Left renal cortex interstitium (tissue), 4 donors: ENCODE measurements at regions not wholly inside any gene's neighbourhood (a gene's known extent, or its start where the extent isn't known, plus 50 kb on each side); places are given as distances from the start of the nearest gene placed in this dataset.
"Not testable (repeated sequence)": the region's sequence is repeated elsewhere in the genome, so short reads cannot be mapped to it uniquely, and the experiment has no call there.

Source experiments
- DNase-seq, 4 donors: peaks; one replicate each; pipeline ENCODE4 v3.0.0-alpha.2; 2013; ENCODE audit warnings: low read depth in 4 of 4, low spot score in 2 of 4, missing footprints in 1 of 4

GRCh38 chr4:162767083-162767482 lies 399.6 kb downstream of the NAF1 start:
- no peak for DNase-seq

GRCh38 chr4:162761965-162762364 lies 404.7 kb downstream of the NAF1 start:
- no peak for DNase-seq

- DNase-seq = not testable (repeated sequence)
Observed at GRCh38 chr4:162740228-162740627, 426.5 kb downstream of the NAF1 start.

GRCh38 chr4:162739596-162739995 lies 427.1 kb downstream of the NAF1 start:
- not testable (repeated sequence) for DNase-seq

- no peak for DNase-seq
Observed at GRCh38 chr4:162732876-162733275, 433.8 kb downstream of the NAF1 start.

- no peak for DNase-seq
Observed at GRCh38 chr4:162727766-162728165, 438.9 kb downstream of the NAF1 start.

- no peak for DNase-seq
Observed at GRCh38 chr4:162727232-162727631, 439.5 kb downstream of the NAF1 start.

- DNase-seq = no peak
Observed at GRCh38 chr4:162715401-162715800, 451.3 kb downstream of the NAF1 start.

- DNase-seq = no peak
Observed at GRCh38 chr4:162707962-162708361, 458.7 kb downstream of the NAF1 start.

- DNase-seq = no peak
Observed at GRCh38 chr4:162706632-162707031, 460.1 kb downstream of the NAF1 start.

GRCh38 chr4:162706051-162706450 lies 460.6 kb downstream of the NAF1 start:
- no peak for DNase-seq

- DNase-seq = no peak
Observed at GRCh38 chr4:162705130-162705803, 461.4 kb downstream of the NAF1 start.

GRCh38 chr4:162700815-162701361 lies 465.8 kb downstream of the NAF1 start:
- DNase-seq = no peak

- DNase-seq = no peak
Observed at GRCh38 chr4:162700358-162700757, 466.3 kb downstream of the NAF1 start.

GRCh38 chr4:162699629-162700028 lies 467.1 kb downstream of the NAF1 start:
- DNase-seq = no peak

GRCh38 chr4:162685410-162685809 lies 481.3 kb downstream of the NAF1 start:
- DNase-seq = no peak

GRCh38 chr4:162684998-162685397 lies 481.7 kb downstream of the NAF1 start:
- DNase-seq = no peak

GRCh38 chr4:162684371-162684700 lies 482.4 kb downstream of the NAF1 start:
- no peak for DNase-seq

- DNase-seq = no peak
Observed at GRCh38 chr4:162683659-162684370, 482.9 kb downstream of the NAF1 start.

GRCh38 chr4:162682651-162683050 lies 484.0 kb downstream of the NAF1 start:
- no peak for DNase-seq

- no peak for DNase-seq
Observed at GRCh38 chr4:162681212-162681611, 485.5 kb downstream of the NAF1 start.

- DNase-seq = no peak
Observed at GRCh38 chr4:162675661-162676060, 491.0 kb downstream of the NAF1 start.
